GM10266 (cell line): ENCODE measurements at regions not wholly inside any gene's neighbourhood (a gene's known extent, or its start where the extent isn't known, plus 50 kb on each side); places are given as distances from the start of the nearest gene placed in this dataset.

Experiments
- DNase-seq: peaks from one replicate; pipeline ENCODE4 v3.0.0; 2012; ENCODE audit errors: extremely low spot score
- CTCF ChIP-seq: IDR thresholded peaks from 2 replicates; pipeline ENCODE4 v1.5.1; 2012; ENCODE audit warnings: mild to moderate bottlenecking, low read depth; ENCODE audit not compliant: control insufficient read depth, insufficient read depth; ENCODE audit errors: missing control alignments

- DNase-seq, result no peak
Measured at GRCh38 chr2:240213476-240214421, 73.3 kb upstream of the OTOS start.

GRCh38 chr2:240214790-240215675 lies 74.6 kb upstream of the OTOS start:
- no peak for DNase-seq
- no peak for TF ChIP-seq CTCF

More at GRCh38 chr2:240213476-240214421, 73.3 kb upstream of the OTOS start:
- TF ChIP-seq CTCF, result no peak

GRCh38 chr2:240215676-240216051 lies 75.2 kb upstream of the OTOS start:
- DNase-seq, result no peak
- no peak for TF ChIP-seq CTCF

- DNase-seq, result no peak
- TF ChIP-seq CTCF, result no peak
Measured at GRCh38 chr2:240216167-240216566, 75.7 kb upstream of the OTOS start.

GRCh38 chr2:240217431-240218301 lies 77.2 kb upstream of the OTOS start:
- no peak for TF ChIP-seq CTCF
- no peak for DNase-seq

GRCh38 chr2:240219208-240219890 lies 78.9 kb upstream of the OTOS start:
- TF ChIP-seq CTCF, result no peak
- DNase-seq, result no peak
